Fibroblast of mammary gland (primary cell): ENCODE measurements at regions not wholly inside any gene's neighbourhood (a gene's known extent, or its start where the extent isn't known, plus 50 kb on each side); places are given as distances from the start of the nearest gene placed in this dataset.

Experiments used
- DNase-seq: peaks from one replicate; pipeline ENCODE4 v3.0.0-alpha.2; 2010; ENCODE audit warnings: low read depth
- H3K4me3 ChIP-seq: 2 replicates; pipeline ENCODE4 v1.5.1; 2011; ENCODE audit warnings: low read depth, mild to moderate bottlenecking, low read length, moderate library complexity; ENCODE audit not compliant: control insufficient read depth
- TF ChIP-seq, protein P1 (sequence below): conservative IDR thresholded peaks from 2 replicates; pipeline ENCODE4 v1.5.1; 2011; ENCODE audit warnings: low read depth, low read length, inconsistent platforms; ENCODE audit not compliant: control insufficient read depth, insufficient read depth

DNA sequence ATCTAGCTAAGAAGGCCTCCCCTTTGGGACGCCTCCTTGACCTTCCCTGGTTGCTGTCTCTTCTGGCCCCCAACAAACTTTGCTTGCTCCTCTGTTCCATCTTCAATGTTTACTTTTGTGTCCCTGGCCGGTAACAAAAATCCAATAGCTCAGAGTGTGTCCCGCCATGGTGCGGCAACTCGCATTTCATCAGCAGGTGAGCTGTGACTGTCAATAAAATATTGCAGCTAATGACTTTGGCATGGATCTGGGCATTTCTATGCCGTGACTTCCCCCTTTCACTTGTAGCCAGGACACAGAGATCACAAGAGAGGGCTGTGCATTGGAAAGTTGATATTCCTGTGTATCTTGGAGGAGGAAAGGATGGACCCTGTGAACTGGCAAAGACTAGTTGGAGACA is 317.6 kb downstream of the RPS24 start:
- TF ChIP-seq, protein P1, sequence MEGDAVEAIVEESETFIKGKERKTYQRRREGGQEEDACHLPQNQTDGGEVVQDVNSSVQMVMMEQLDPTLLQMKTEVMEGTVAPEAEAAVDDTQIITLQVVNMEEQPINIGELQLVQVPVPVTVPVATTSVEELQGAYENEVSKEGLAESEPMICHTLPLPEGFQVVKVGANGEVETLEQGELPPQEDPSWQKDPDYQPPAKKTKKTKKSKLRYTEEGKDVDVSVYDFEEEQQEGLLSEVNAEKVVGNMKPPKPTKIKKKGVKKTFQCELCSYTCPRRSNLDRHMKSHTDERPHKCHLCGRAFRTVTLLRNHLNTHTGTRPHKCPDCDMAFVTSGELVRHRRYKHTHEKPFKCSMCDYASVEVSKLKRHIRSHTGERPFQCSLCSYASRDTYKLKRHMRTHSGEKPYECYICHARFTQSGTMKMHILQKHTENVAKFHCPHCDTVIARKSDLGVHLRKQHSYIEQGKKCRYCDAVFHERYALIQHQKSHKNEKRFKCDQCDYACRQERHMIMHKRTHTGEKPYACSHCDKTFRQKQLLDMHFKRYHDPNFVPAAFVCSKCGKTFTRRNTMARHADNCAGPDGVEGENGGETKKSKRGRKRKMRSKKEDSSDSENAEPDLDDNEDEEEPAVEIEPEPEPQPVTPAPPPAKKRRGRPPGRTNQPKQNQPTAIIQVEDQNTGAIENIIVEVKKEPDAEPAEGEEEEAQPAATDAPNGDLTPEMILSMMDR, result no peak
- H3K4me3 ChIP-seq, result no peak overlapping the region
- no peak for DNase-seq

DNA sequence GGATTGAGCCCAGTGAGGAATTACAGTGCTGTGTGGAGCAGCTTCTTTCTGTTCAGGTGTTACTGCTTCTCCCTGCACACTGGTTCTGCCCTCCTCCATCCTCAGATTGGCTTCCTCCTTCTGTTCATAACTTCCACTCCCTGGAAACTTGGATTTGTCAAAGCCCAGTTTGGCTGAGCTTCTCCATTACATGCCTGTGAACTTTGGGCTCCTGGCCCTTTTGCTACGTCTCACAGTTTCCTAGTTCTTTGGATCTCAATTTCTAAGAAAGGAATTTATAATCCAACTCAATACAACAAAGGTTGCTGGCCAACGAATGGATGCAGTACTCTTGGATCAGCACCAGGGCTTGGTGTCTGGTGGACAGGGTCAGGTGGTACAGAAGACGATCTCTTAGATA is 318.1 kb downstream of the RPS24 start:
- no peak overlapping the region for H3K4me3 ChIP-seq
- TF ChIP-seq, protein P1, result no peak

DNA sequence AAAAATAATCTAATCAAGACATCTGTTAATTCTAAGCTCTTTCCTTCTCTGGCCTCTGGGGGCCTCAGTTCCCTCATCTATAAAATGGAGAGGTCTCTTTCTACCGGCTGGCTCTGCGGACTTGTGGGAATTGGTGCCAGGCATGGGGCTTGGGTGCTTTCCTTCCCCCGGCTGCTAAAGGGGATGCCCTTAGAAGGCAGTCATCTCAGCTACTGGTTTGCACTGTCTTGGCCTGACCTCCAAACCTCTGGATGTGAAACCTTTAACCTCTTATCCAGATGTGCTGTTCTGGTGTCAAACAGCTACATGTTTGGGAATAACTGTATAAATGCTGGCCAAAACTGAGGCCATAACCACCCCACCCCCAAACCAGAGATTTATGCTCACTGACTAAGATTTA is 320.0 kb downstream of the RPS24 start:
- TF ChIP-seq, protein P1, result no peak
- no peak overlapping the region for H3K4me3 ChIP-seq
- no peak for DNase-seq

More for the DNA sequence above, 318.1 kb downstream of the RPS24 start:
- DNase-seq, result no peak

DNA sequence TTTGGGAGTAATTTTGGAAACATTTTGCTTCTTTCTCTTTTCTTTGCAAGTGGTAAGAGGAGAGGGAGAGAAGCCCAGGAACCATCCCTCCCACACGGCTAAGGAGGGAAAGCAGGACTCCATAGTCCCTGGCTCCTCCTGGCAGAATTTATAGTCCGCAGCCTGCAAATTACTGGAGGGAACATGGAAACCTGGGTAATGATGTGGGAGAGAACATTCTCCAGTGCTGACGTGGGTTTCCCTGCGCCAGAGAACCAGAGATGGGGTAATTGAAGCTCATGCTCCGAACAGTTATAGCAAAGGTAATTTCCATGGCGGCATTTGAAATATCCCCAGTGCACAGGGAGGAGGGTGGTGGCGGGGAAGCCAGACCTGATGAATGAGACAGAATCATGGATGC is 320.4 kb downstream of the RPS24 start:
- peak; percentile 64 for DNase-seq
- TF ChIP-seq, protein P1, result no peak
- H3K4me3 ChIP-seq, result no peak overlapping the region

DNA sequence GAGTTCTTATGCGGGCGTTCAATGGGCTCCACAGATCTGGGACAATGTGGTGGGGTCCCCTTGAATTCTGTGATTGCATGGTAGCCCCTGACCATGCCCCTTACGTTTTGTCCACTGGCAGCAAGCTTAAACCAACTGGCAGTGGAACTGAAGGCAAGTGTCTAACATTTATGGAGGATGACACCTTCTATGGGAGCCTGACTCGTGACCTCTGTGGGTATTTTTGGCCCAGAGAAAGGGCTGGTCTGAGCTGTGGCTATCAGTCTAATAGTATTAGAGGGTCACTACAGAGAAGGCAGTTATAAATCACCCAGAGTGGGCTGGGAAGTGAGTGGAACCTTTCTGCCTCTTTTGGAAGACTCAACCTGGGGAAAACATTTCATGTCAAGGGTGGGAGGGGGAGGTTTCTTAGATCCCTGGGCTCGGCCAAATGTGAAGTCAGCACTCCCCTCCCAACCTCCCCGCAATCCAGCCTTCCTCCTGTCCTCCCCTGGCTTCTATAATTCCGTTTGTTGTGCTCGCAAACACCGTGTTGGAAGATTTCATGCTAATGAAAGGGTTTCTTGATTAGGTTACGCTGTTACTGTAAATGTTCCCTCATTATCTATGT is 322.7 kb downstream of the RPS24 start:
- TF ChIP-seq, protein P1, result no peak
- no peak for DNase-seq

DNA sequence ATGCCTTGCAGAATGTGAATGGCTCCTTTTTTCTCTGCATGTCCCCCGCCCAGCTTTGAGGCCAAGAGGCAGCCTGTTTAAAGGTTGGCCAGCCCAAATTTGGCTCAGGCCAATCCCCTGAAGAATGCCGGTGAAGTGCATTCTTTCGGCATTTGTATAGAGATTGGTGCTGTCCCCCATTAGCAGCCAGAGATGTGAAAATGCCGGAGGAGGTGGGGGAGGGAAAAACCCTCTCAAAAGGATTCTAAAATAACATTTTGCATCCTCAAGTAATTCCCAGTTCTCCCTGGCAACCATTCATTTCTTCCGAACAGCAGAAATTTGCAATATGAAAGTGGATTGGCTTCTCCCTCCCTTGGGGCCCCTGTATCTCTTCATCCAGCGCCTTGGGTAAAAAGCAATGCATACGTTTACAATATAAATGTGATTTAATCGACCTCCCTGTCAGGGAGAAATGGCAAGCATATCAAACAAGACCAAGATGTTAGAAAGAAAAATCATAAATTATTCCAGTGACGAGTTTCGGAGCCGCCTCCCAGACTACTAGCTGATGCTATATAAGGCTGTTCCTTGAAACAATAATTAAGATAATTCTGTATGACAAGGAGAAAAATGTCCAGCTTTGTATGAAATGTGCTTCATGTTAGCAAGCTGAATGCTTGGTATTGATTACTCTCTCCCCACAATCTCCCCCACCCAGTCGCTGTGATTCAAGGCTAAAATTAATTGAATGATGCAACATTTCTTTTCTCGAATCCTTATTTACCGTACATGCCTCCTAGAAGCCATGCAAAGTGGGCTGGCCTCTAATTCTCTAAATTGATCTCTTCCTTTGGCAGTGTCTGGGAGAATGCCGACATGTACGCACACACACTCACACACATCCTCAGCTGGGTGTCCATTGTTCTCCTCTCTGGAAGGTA is 323.7 kb downstream of the RPS24 start:
- no peak overlapping the region for H3K4me3 ChIP-seq
- TF ChIP-seq, protein P1, result no peak
- DNase-seq, result no peak

More for the DNA sequence above, 322.7 kb downstream of the RPS24 start:
- no peak overlapping the region for H3K4me3 ChIP-seq

DNA sequence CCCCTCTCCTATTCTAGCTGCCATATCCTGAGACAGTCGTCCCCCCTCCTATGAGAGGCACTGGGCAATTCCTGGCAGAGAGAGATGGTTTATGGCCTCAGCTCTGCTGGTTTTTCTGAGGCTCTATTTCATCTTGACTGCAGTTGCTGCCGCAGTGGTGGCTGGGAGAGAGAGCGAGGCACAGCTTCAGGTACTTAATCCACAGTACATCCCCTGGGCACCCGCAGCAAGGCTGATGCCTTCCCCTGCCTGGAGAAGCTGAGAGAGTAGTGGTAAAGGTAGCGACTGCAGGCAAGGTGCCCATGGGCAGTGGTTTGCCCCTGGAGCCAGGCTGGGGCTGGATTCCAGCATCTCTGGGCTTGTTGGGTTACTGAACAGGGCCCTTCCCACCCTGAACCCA is 324.7 kb downstream of the RPS24 start:
- DNase-seq, result no peak
- H3K4me3 ChIP-seq, result no peak overlapping the region
- TF ChIP-seq, protein P1, result no peak
